ENCODE measurements at regions not wholly inside any gene's neighbourhood (a gene's known extent, or its start where the extent isn't known, plus 50 kb on each side); places are given as distances from the start of the nearest gene placed in this dataset.

GRCh38 chr1:244271691-244272308 is 179.9 kb downstream of the ADSS2 start:
- Histone ChIP-seq H3K27me3 (no peaks in the 10 kb centered on the region), H3K4me3 (no peak overlapping the region), H3K9ac (no peak overlapping the region), H3K27ac (no peak overlapping the region), H2AFZ (replicated peaks) (peak overlapping the region; percentile 22), H3K4me2 (peak overlapping the region; percentile 35), H3K79me2 (ENCODE audit: low read depth) (no peaks in the 10 kb centered on the region), H4K20me1 (ENCODE audit: low read depth) (no peaks in the 10 kb centered on the region), H3F3A (ENCODE audit: low read depth) (peaks cover 17% of the 10 kb centered on the region), H3K36me3 (no peaks in the 10 kb centered on the region), H3K9me3 (ENCODE audit: low read depth) (no peaks in the 10 kb centered on the region), H3K4me1 (peaks cover 14% of the 10 kb centered on the region)
- Mint-ChIP-seq H3K36me3 (no peaks in the 10 kb centered on the region), H3K4me3 (no peak overlapping the region), H3K9me3 (peaks cover 6% of the 10 kb centered on the region), H3K4me1 (peaks cover 20% of the 10 kb centered on the region), H3K27ac (peak overlapping the region; percentile 84), H3K27me3 (ENCODE audit: insufficient read depth, low read depth) (peaks cover 7% of the 10 kb centered on the region)
- no peak for DNase-seq (ENCODE audit: low spot score)
- TF ChIP-seq CTCF (IDR thresholded peaks at IDR 0.05), result no peak

- H3K4me2 ChIP-seq, result peak overlapping the region; percentile 35
- Mint-ChIP-seq H3K36me3 (no peaks in the 10 kb centered on the region), H3K9me3 (peaks cover 6% of the 10 kb centered on the region), H3K27me3 (ENCODE audit: insufficient read depth, low read depth) (peaks cover 9% of the 10 kb centered on the region), H3K27ac (peak overlapping the region; percentile 84), H3K4me1 (peaks cover 20% of the 10 kb centered on the region), H3K4me3 (no peak overlapping the region)
- H3K4me1 ChIP-seq, result peaks cover 14% of the 10 kb centered on the region
- no peak overlapping the region for H3K27ac ChIP-seq
- no peak overlapping the region for H3K4me3 ChIP-seq
- H2AFZ ChIP-seq (replicated peaks), result no peak overlapping the region
- peaks cover 17% of the 10 kb centered on the region for H3F3A ChIP-seq (ENCODE audit: low read depth)
- peak; percentile 100 for TF ChIP-seq CTCF (IDR thresholded peaks at IDR 0.05)
- no peak for TF ChIP-seq EZH2 (IDR thresholded peaks at IDR 0.05)
- peak; percentile 84 for DNase-seq (ENCODE audit: low spot score)
- H3K27me3 ChIP-seq, result no peaks in the 10 kb centered on the region
- H3K79me2 ChIP-seq (ENCODE audit: low read depth), result no peaks in the 10 kb centered on the region
- no peaks in the 10 kb centered on the region for H3K36me3 ChIP-seq
- no peak overlapping the region for H3K9ac ChIP-seq
- H4K20me1 ChIP-seq (ENCODE audit: low read depth), result no peaks in the 10 kb centered on the region
- no peaks in the 10 kb centered on the region for H3K9me3 ChIP-seq (ENCODE audit: low read depth)
Observed at GRCh38 chr1:244272471-244273261, 179.0 kb downstream of the ADSS2 start.

- no peak for DNase-seq (ENCODE audit: low spot score)
- no peak overlapping the region for H3K4me3 Mint-ChIP-seq
- Histone ChIP-seq H4K20me1 (ENCODE audit: low read depth) (no peaks in the 10 kb centered on the region), H3K79me2 (ENCODE audit: low read depth) (no peaks in the 10 kb centered on the region), H3K9ac (no peak overlapping the region), H3K9me3 (ENCODE audit: low read depth) (no peaks in the 10 kb centered on the region), H3K27me3 (no peaks in the 10 kb centered on the region), H3K4me3 (no peak overlapping the region), H3K4me2 (no peak overlapping the region), H2AFZ (replicated peaks) (no peak overlapping the region), H3K4me1 (peaks cover 14% of the 10 kb centered on the region), H3K27ac (no peak overlapping the region), H3K36me3 (no peaks in the 10 kb centered on the region), H3F3A (ENCODE audit: low read depth) (peaks cover 17% of the 10 kb centered on the region)
- H3K9me3 Mint-ChIP-seq, result peaks cover 6% of the 10 kb centered on the region
- TF ChIP-seq CTCF (IDR thresholded peaks at IDR 0.05) (no peak), EZH2phosphoT487 (IDR thresholded peaks at IDR 0.05) (no peak), EZH2 (IDR thresholded peaks at IDR 0.05) (no peak)
- H3K4me1 Mint-ChIP-seq, result peaks cover 20% of the 10 kb centered on the region
- peaks cover 9% of the 10 kb centered on the region for H3K27me3 Mint-ChIP-seq (ENCODE audit: insufficient read depth, low read depth)
- no peaks in the 10 kb centered on the region for H3K36me3 Mint-ChIP-seq
- H3K27ac Mint-ChIP-seq, result no peak overlapping the region
Observed at GRCh38 chr1:244273262-244273844, 178.4 kb downstream of the ADSS2 start.

All from neural progenitor cell (in vitro differentiated cells).